HEK293T (cell line): ENCODE measurements at regions not wholly inside any gene's neighbourhood (a gene's known extent, or its start where the extent isn't known, plus 50 kb on each side); places are given as distances from the start of the nearest gene placed in this dataset.

ENCODE experiments used
- ARNT ChIP-seq: fragments of 450-650 bp; IDR thresholded peaks from 2 replicates; pipeline ENCODE4 v1.6.1; 2017; ENCODE audit warnings: mild to moderate bottlenecking
- BHLHE40 ChIP-seq: fragments of 450-650 bp; IDR thresholded peaks from 2 replicates; pipeline ENCODE4 v1.6.1; 2016; ENCODE audit warnings: mild to moderate bottlenecking, moderate library complexity, borderline replicate concordance
- CTBP1 ChIP-seq: fragments of 450-650 bp; IDR thresholded peaks from 2 replicates; pipeline ENCODE4 v1.6.1; 2016; ENCODE audit warnings: borderline replicate concordance
- FOXK2 ChIP-seq: fragments of 450-650 bp; IDR thresholded peaks from 2 replicates; pipeline ENCODE4 v1.6.1; 2016; ENCODE audit warnings: mild to moderate bottlenecking
- NFRKB ChIP-seq: fragments of 450-650 bp; IDR thresholded peaks from 2 replicates; pipeline ENCODE4 v1.6.1; 2016; ENCODE audit warnings: mild to moderate bottlenecking, moderate library complexity
- PKNOX1 ChIP-seq: fragments of 450-650 bp; IDR thresholded peaks from 2 replicates; pipeline ENCODE4 v1.6.1; 2016
- SP1 ChIP-seq: fragments of 450-650 bp; IDR thresholded peaks from 2 replicates; pipeline ENCODE4 v1.6.1; 2017
- SUZ12 ChIP-seq: fragments of 450-650 bp; IDR thresholded peaks from 2 replicates; pipeline ENCODE4 v1.6.1; 2016; ENCODE audit warnings: mild to moderate bottlenecking
- TARDBP ChIP-seq: fragments of 450-650 bp; IDR thresholded peaks from 2 replicates; pipeline ENCODE4 v1.6.1; 2016
- ZNF384 ChIP-seq: fragments of 450-650 bp; IDR thresholded peaks from 2 replicates; pipeline ENCODE4 v1.6.1; 2016

GRCh38 chr12:89983622-89984021 is 275.0 kb upstream of the ATP2B1 start:
- TF ChIP-seq TARDBP (no peak), SP1 (no peak), BHLHE40 (no peak), SUZ12 (no peak), NFRKB (no peak), FOXK2 (no peak), PKNOX1 (no peak), ZNF384 (no peak), CTBP1 (no peak), ARNT (no peak)
